ENCODE measurements at regions not wholly inside any gene's neighbourhood (a gene's known extent, or its start where the extent isn't known, plus 50 kb on each side); places are given as distances from the start of the nearest gene placed in this dataset.

GRCh38 chr7:116310141-116310540, 99.8 kb downstream of the TES start:
- POLR2A ChIA-PET: no interaction called here
- DNase-seq: no peak

GRCh38 chr7:116311259-116311658, 100.9 kb downstream of the TES start:
- Histone ChIP-seq H3K4me3 (ENCODE audit: control insufficient read depth in 1 of 7, extremely low read depth in 1 of 7, insufficient read depth in 4 of 7, low read depth in 2 of 7, low read length in 6 of 7) (no peak overlapping the region), H3K9me3 (ENCODE audit: control extremely low read depth in 1 of 5, control insufficient read depth in 4 of 5, insufficient read depth in 2 of 5, low read depth in 1 of 5, low read length in 4 of 5) (no peaks in the 10 kb centered on the region), H3K36me3 (ENCODE audit: control insufficient read depth in 4 of 4, insufficient read depth in 4 of 4, low read length in 3 of 4) (no peaks in the 10 kb centered on the region), H3K4me1 (ENCODE audit: control extremely low read depth in 1 of 4, control insufficient read depth in 4 of 4, insufficient read depth in 4 of 4, low read length in 3 of 4) (no peaks in the 10 kb centered on the region), H3K27ac (ENCODE audit: insufficient read depth in 1 of 2, low read depth in 1 of 2, low read length in 2 of 2, poor library complexity in 1 of 2, severe bottlenecking in 2 of 2) (no peak overlapping the region), H3K27me3 (replicated peaks in 2 of 5; ENCODE audit: control insufficient read depth in 4 of 5, insufficient read depth in 5 of 5, low read length in 4 of 5) (no peaks in the 10 kb centered on the region)
- DNase-seq: no peak
- POLR2A ChIA-PET: no interaction called here
- 96% methylated on average over 1 of the region's 3 CpGs for WGBS (ENCODE audit: insufficient coverage)
- CTCF ChIA-PET: no interaction called here

More at GRCh38 chr7:116310141-116310540, 99.8 kb downstream of the TES start:
- no peaks in the 10 kb centered on the region for H3K36me3 ChIP-seq (ENCODE audit: control insufficient read depth in 4 of 4, insufficient read depth in 4 of 4, low read length in 3 of 4)
- H3K9me3 ChIP-seq (ENCODE audit: control extremely low read depth in 1 of 5, control insufficient read depth in 4 of 5, insufficient read depth in 2 of 5, low read depth in 1 of 5, low read length in 4 of 5): no peaks in the 10 kb centered on the region
- CTCF ChIA-PET: interaction anchor here (0.6 kb wide), 1 partner anchor 26 kb away, joined by 3 read pairs; no protein-coding TSS in a partner anchor
- no peaks in the 10 kb centered on the region for H3K27me3 ChIP-seq (replicated peaks in 2 of 5; ENCODE audit: control insufficient read depth in 4 of 5, insufficient read depth in 5 of 5, low read length in 4 of 5)
- H3K27ac ChIP-seq (ENCODE audit: insufficient read depth in 1 of 2, low read depth in 1 of 2, low read length in 2 of 2, poor library complexity in 1 of 2, severe bottlenecking in 2 of 2): no peak overlapping the region
- WGBS (ENCODE audit: insufficient coverage): 100% methylated on average over 3 of the region's 3 CpGs
- no peak overlapping the region for H3K4me3 ChIP-seq (ENCODE audit: control insufficient read depth in 1 of 7, extremely low read depth in 1 of 7, insufficient read depth in 4 of 7, low read depth in 2 of 7, low read length in 6 of 7)
- no peaks in the 10 kb centered on the region for H3K4me1 ChIP-seq (ENCODE audit: control extremely low read depth in 1 of 4, control insufficient read depth in 4 of 4, insufficient read depth in 4 of 4, low read length in 3 of 4)

- Histone ChIP-seq H3K36me3 (ENCODE audit: control insufficient read depth in 4 of 4, insufficient read depth in 4 of 4, low read length in 3 of 4) (no peaks in the 10 kb centered on the region), H3K27ac (ENCODE audit: insufficient read depth in 1 of 2, low read depth in 1 of 2, low read length in 2 of 2, poor library complexity in 1 of 2, severe bottlenecking in 2 of 2) (no peak overlapping the region), H3K4me1 (ENCODE audit: control extremely low read depth in 1 of 4, control insufficient read depth in 4 of 4, insufficient read depth in 4 of 4, low read length in 3 of 4) (no peaks in the 10 kb centered on the region), H3K9me3 (ENCODE audit: control extremely low read depth in 1 of 5, control insufficient read depth in 4 of 5, insufficient read depth in 2 of 5, low read depth in 1 of 5, low read length in 4 of 5) (no peaks in the 10 kb centered on the region), H3K27me3 (replicated peaks in 2 of 5; ENCODE audit: control insufficient read depth in 4 of 5, insufficient read depth in 5 of 5, low read length in 4 of 5) (no peaks in the 10 kb centered on the region), H3K4me3 (ENCODE audit: control insufficient read depth in 1 of 7, extremely low read depth in 1 of 7, insufficient read depth in 4 of 7, low read depth in 2 of 7, low read length in 6 of 7) (no peak overlapping the region)
- CTCF ChIA-PET: no interaction called here
- WGBS (ENCODE audit: insufficient coverage): 96% methylated on average over 2 of the region's 3 CpGs
- no peak for DNase-seq
- POLR2A ChIA-PET: no interaction called here
These were observed 101.6 kb downstream of the TES start for GRCh38 chr7:116311816-116312471.

GRCh38 chr7:116315293-116315692, 105.0 kb downstream of the TES start:
- Histone ChIP-seq H3K4me3 (ENCODE audit: control insufficient read depth in 1 of 7, extremely low read depth in 1 of 7, insufficient read depth in 4 of 7, low read depth in 2 of 7, low read length in 6 of 7) (no peak overlapping the region), H3K36me3 (ENCODE audit: control insufficient read depth in 4 of 4, insufficient read depth in 4 of 4, low read length in 3 of 4) (no peaks in the 10 kb centered on the region), H3K27ac (ENCODE audit: insufficient read depth in 1 of 2, low read depth in 1 of 2, low read length in 2 of 2, poor library complexity in 1 of 2, severe bottlenecking in 2 of 2) (no peak overlapping the region), H3K9me3 (ENCODE audit: control extremely low read depth in 1 of 5, control insufficient read depth in 4 of 5, insufficient read depth in 2 of 5, low read depth in 1 of 5, low read length in 4 of 5) (peaks cover 0 to 4% (median 0%) of the 10 kb centered on the region in 5 experiments), H3K4me1 (ENCODE audit: control extremely low read depth in 1 of 4, control insufficient read depth in 4 of 4, insufficient read depth in 4 of 4, low read length in 3 of 4) (no peaks in the 10 kb centered on the region), H3K27me3 (replicated peaks in 2 of 5; ENCODE audit: control insufficient read depth in 4 of 5, insufficient read depth in 5 of 5, low read length in 4 of 5) (no peaks in the 10 kb centered on the region)
- POLR2A ChIA-PET: no interaction called here
- DNase-seq: no peak
- 100% methylated on average over 4 of the region's 6 CpGs for WGBS (ENCODE audit: insufficient coverage)
- CTCF ChIA-PET: no interaction called here

GRCh38 chr7:116315803-116316202, 105.5 kb downstream of the TES start:
- Histone ChIP-seq H3K9me3 (ENCODE audit: control extremely low read depth in 1 of 5, control insufficient read depth in 4 of 5, insufficient read depth in 2 of 5, low read depth in 1 of 5, low read length in 4 of 5) (peaks cover 0 to 4% (median 0%) of the 10 kb centered on the region in 5 experiments), H3K4me1 (ENCODE audit: control extremely low read depth in 1 of 4, control insufficient read depth in 4 of 4, insufficient read depth in 4 of 4, low read length in 3 of 4) (no peaks in the 10 kb centered on the region), H3K27me3 (replicated peaks in 2 of 5; ENCODE audit: control insufficient read depth in 4 of 5, insufficient read depth in 5 of 5, low read length in 4 of 5) (no peaks in the 10 kb centered on the region), H3K27ac (ENCODE audit: insufficient read depth in 1 of 2, low read depth in 1 of 2, low read length in 2 of 2, poor library complexity in 1 of 2, severe bottlenecking in 2 of 2) (no peak overlapping the region), H3K36me3 (ENCODE audit: control insufficient read depth in 4 of 4, insufficient read depth in 4 of 4, low read length in 3 of 4) (no peaks in the 10 kb centered on the region), H3K4me3 (ENCODE audit: control insufficient read depth in 1 of 7, extremely low read depth in 1 of 7, insufficient read depth in 4 of 7, low read depth in 2 of 7, low read length in 6 of 7) (no peak overlapping the region)
- POLR2A ChIA-PET: interaction anchor here (0.6 kb wide), 1 partner anchor 161 kb away, joined by 3 read pairs; no protein-coding TSS in a partner anchor
- CTCF ChIA-PET: no interaction called here
- DNase-seq: no peak
- WGBS (ENCODE audit: insufficient coverage): 79% methylated on average over 3 of the region's 3 CpGs

- POLR2A ChIA-PET: no interaction called here
- H3K27ac ChIP-seq (ENCODE audit: insufficient read depth in 1 of 2, low read depth in 1 of 2, low read length in 2 of 2, poor library complexity in 1 of 2, severe bottlenecking in 2 of 2): no peak overlapping the region
- peaks cover 0 to 4% (median 0%) of the 10 kb centered on the region in 5 experiments for H3K9me3 ChIP-seq (ENCODE audit: control extremely low read depth in 1 of 5, control insufficient read depth in 4 of 5, insufficient read depth in 2 of 5, low read depth in 1 of 5, low read length in 4 of 5)
- CTCF ChIA-PET: no interaction called here
- no peaks in the 10 kb centered on the region for H3K4me1 ChIP-seq (ENCODE audit: control extremely low read depth in 1 of 4, control insufficient read depth in 4 of 4, insufficient read depth in 4 of 4, low read length in 3 of 4)
- H3K27me3 ChIP-seq (replicated peaks in 2 of 5; ENCODE audit: control insufficient read depth in 4 of 5, insufficient read depth in 5 of 5, low read length in 4 of 5): no peaks in the 10 kb centered on the region
- no peaks in the 10 kb centered on the region for H3K36me3 ChIP-seq (ENCODE audit: control insufficient read depth in 4 of 4, insufficient read depth in 4 of 4, low read length in 3 of 4)
- 98% methylated on average over 6 of the region's 7 CpGs for WGBS (ENCODE audit: insufficient coverage)
- DNase-seq: no peak
- H3K4me3 ChIP-seq (ENCODE audit: control insufficient read depth in 1 of 7, extremely low read depth in 1 of 7, insufficient read depth in 4 of 7, low read depth in 2 of 7, low read length in 6 of 7): no peak overlapping the region
These were observed 106.7 kb downstream of the TES start for GRCh38 chr7:116316838-116317628.

GRCh38 chr7:116317907-116318306, 107.6 kb downstream of the TES start:
- no peaks in the 10 kb centered on the region for H3K36me3 ChIP-seq (ENCODE audit: control insufficient read depth in 4 of 4, insufficient read depth in 4 of 4, low read length in 3 of 4)
- no peak for DNase-seq
- POLR2A ChIA-PET: no interaction called here
- H3K4me1 ChIP-seq (ENCODE audit: control extremely low read depth in 1 of 4, control insufficient read depth in 4 of 4, insufficient read depth in 4 of 4, low read length in 3 of 4): no peaks in the 10 kb centered on the region
- CTCF ChIA-PET: no interaction called here
- no peak overlapping the region for H3K4me3 ChIP-seq (ENCODE audit: control insufficient read depth in 1 of 7, extremely low read depth in 1 of 7, insufficient read depth in 4 of 7, low read depth in 2 of 7, low read length in 6 of 7)
- H3K9me3 ChIP-seq (ENCODE audit: control extremely low read depth in 1 of 5, control insufficient read depth in 4 of 5, insufficient read depth in 2 of 5, low read depth in 1 of 5, low read length in 4 of 5): peaks cover 0 to 4% (median 0%) of the 10 kb centered on the region in 5 experiments
- WGBS (ENCODE audit: insufficient coverage): no CpG with 5 or more reads among the region's 4 CpGs
- H3K27ac ChIP-seq (ENCODE audit: insufficient read depth in 1 of 2, low read depth in 1 of 2, low read length in 2 of 2, poor library complexity in 1 of 2, severe bottlenecking in 2 of 2): no peak overlapping the region
- H3K27me3 ChIP-seq (replicated peaks in 2 of 5; ENCODE audit: control insufficient read depth in 4 of 5, insufficient read depth in 5 of 5, low read length in 4 of 5): no peaks in the 10 kb centered on the region

All from common myeloid progenitor, CD34-positive (primary cell).